ENCODE measurements at regions not wholly inside any gene's neighbourhood (a gene's known extent, or its start where the extent isn't known, plus 50 kb on each side); places are given as distances from the start of the nearest gene placed in this dataset.

- Histone ChIP-seq H3K27ac (ENCODE audit: low read depth in 2 of 2, low read length in 1 of 2) (no peak overlapping the region), H3K4me1 (ENCODE audit: control insufficient read depth in 2 of 2, insufficient read depth in 2 of 2, low read length in 1 of 2) (no peaks in the 10 kb centered on the region), H3K27me3 (ENCODE audit: control insufficient read depth in 1 of 2, insufficient read depth in 2 of 2, low read length in 2 of 2) (no peaks in the 10 kb centered on the region), H3K9me3 (ENCODE audit: control insufficient read depth in 2 of 2, insufficient read depth in 1 of 2, low read depth in 1 of 2, low read length in 1 of 2) (no peaks in the 10 kb centered on the region), H3K4me3 (ENCODE audit: low read depth in 1 of 2, low read length in 2 of 2) (no peak overlapping the region), H3K36me3 (ENCODE audit: control insufficient read depth in 2 of 2, insufficient read depth in 2 of 2, low read length in 1 of 2) (no peaks in the 10 kb centered on the region)
- WGBS, 2 donors: 80% methylated on average over 2 of the region's 2 CpGs
These were observed 117.8 kb upstream of the PLXNA2 start for GRCh38 chr1:208362011-208362410.

GRCh38 chr1:208366559-208366958 lies 122.4 kb upstream of the PLXNA2 start:
- no peak overlapping the region for H3K27ac ChIP-seq (ENCODE audit: low read depth in 2 of 2, low read length in 1 of 2)
- WGBS, 2 donors: 78 to 87% methylated on average over 1 of the region's 1 CpG
- peaks cover 0 to 3% of the 10 kb centered on the region in 2 donors for H3K27me3 ChIP-seq (ENCODE audit: control insufficient read depth in 1 of 2, insufficient read depth in 2 of 2, low read length in 2 of 2)
- no peaks in the 10 kb centered on the region for H3K36me3 ChIP-seq (ENCODE audit: control insufficient read depth in 2 of 2, insufficient read depth in 2 of 2, low read length in 1 of 2)
- H3K4me3 ChIP-seq (ENCODE audit: low read depth in 1 of 2, low read length in 2 of 2): no peak overlapping the region
- H3K9me3 ChIP-seq (ENCODE audit: control insufficient read depth in 2 of 2, insufficient read depth in 1 of 2, low read depth in 1 of 2, low read length in 1 of 2): no peaks in the 10 kb centered on the region
- no peaks in the 10 kb centered on the region for H3K4me1 ChIP-seq (ENCODE audit: control insufficient read depth in 2 of 2, insufficient read depth in 2 of 2, low read length in 1 of 2)

- Histone ChIP-seq H3K36me3 (ENCODE audit: control insufficient read depth in 2 of 2, insufficient read depth in 2 of 2, low read length in 1 of 2) (no peaks in the 10 kb centered on the region), H3K4me1 (ENCODE audit: control insufficient read depth in 2 of 2, insufficient read depth in 2 of 2, low read length in 1 of 2) (no peaks in the 10 kb centered on the region), H3K27me3 (ENCODE audit: control insufficient read depth in 1 of 2, insufficient read depth in 2 of 2, low read length in 2 of 2) (peaks cover 0 to 3% of the 10 kb centered on the region in 2 donors), H3K27ac (ENCODE audit: low read depth in 2 of 2, low read length in 1 of 2) (no peak overlapping the region), H3K4me3 (ENCODE audit: low read depth in 1 of 2, low read length in 2 of 2) (no peak overlapping the region), H3K9me3 (ENCODE audit: control insufficient read depth in 2 of 2, insufficient read depth in 1 of 2, low read depth in 1 of 2, low read length in 1 of 2) (no peaks in the 10 kb centered on the region)
- WGBS, 2 donors: 35 to 41% methylated on average over 2 of the region's 2 CpGs
These were observed 124.9 kb upstream of the PLXNA2 start for GRCh38 chr1:208369045-208369444.

- H3K27ac ChIP-seq (ENCODE audit: low read depth in 2 of 2, low read length in 1 of 2): no peak overlapping the region
- H3K27me3 ChIP-seq (ENCODE audit: control insufficient read depth in 1 of 2, insufficient read depth in 2 of 2, low read length in 2 of 2): peaks cover 0 to 3% of the 10 kb centered on the region in 2 donors
- H3K9me3 ChIP-seq (ENCODE audit: control insufficient read depth in 2 of 2, insufficient read depth in 1 of 2, low read depth in 1 of 2, low read length in 1 of 2): no peaks in the 10 kb centered on the region
- WGBS, 2 donors: 25 to 28% methylated on average over 2 of the region's 2 CpGs
- no peaks in the 10 kb centered on the region for H3K4me1 ChIP-seq (ENCODE audit: control insufficient read depth in 2 of 2, insufficient read depth in 2 of 2, low read length in 1 of 2)
- H3K36me3 ChIP-seq (ENCODE audit: control insufficient read depth in 2 of 2, insufficient read depth in 2 of 2, low read length in 1 of 2): no peaks in the 10 kb centered on the region
- no peak overlapping the region for H3K4me3 ChIP-seq (ENCODE audit: low read depth in 1 of 2, low read length in 2 of 2)
These were observed 125.5 kb upstream of the PLXNA2 start for GRCh38 chr1:208369658-208370057.

- Histone ChIP-seq H3K27me3 (ENCODE audit: control insufficient read depth in 1 of 2, insufficient read depth in 2 of 2, low read length in 2 of 2) (peaks cover 0 to 3% of the 10 kb centered on the region in 2 donors), H3K27ac (ENCODE audit: low read depth in 2 of 2, low read length in 1 of 2) (no peak overlapping the region), H3K4me1 (ENCODE audit: control insufficient read depth in 2 of 2, insufficient read depth in 2 of 2, low read length in 1 of 2) (no peaks in the 10 kb centered on the region), H3K36me3 (ENCODE audit: control insufficient read depth in 2 of 2, insufficient read depth in 2 of 2, low read length in 1 of 2) (no peaks in the 10 kb centered on the region), H3K4me3 (ENCODE audit: low read depth in 1 of 2, low read length in 2 of 2) (no peak overlapping the region), H3K9me3 (ENCODE audit: control insufficient read depth in 2 of 2, insufficient read depth in 1 of 2, low read depth in 1 of 2, low read length in 1 of 2) (no peaks in the 10 kb centered on the region)
- 77 to 82% methylated on average over 6 of the region's 6 CpGs for WGBS, 2 donors
These were observed 130.3 kb upstream of the PLXNA2 start for GRCh38 chr1:208374391-208374941.

GRCh38 chr1:208381481-208381880 lies 137.3 kb upstream of the PLXNA2 start:
- no peaks in the 10 kb centered on the region for H3K4me1 ChIP-seq (ENCODE audit: control insufficient read depth in 2 of 2, insufficient read depth in 2 of 2, low read length in 1 of 2)
- H3K36me3 ChIP-seq (ENCODE audit: control insufficient read depth in 2 of 2, insufficient read depth in 2 of 2, low read length in 1 of 2): no peaks in the 10 kb centered on the region
- H3K4me3 ChIP-seq (ENCODE audit: low read depth in 1 of 2, low read length in 2 of 2): no peak overlapping the region
- WGBS, 2 donors: 29 to 48% methylated on average over 1 of the region's 1 CpG
- no peak overlapping the region for H3K27ac ChIP-seq (ENCODE audit: low read depth in 2 of 2, low read length in 1 of 2)
- H3K27me3 ChIP-seq (ENCODE audit: control insufficient read depth in 1 of 2, insufficient read depth in 2 of 2, low read length in 2 of 2): no peaks in the 10 kb centered on the region
- H3K9me3 ChIP-seq (ENCODE audit: control insufficient read depth in 2 of 2, insufficient read depth in 1 of 2, low read depth in 1 of 2, low read length in 1 of 2): no peaks in the 10 kb centered on the region

GRCh38 chr1:208387908-208388811 lies 144.0 kb upstream of the PLXNA2 start:
- Histone ChIP-seq H3K4me3 (ENCODE audit: low read depth in 1 of 2, low read length in 2 of 2) (no peak overlapping the region), H3K36me3 (ENCODE audit: control insufficient read depth in 2 of 2, insufficient read depth in 2 of 2, low read length in 1 of 2) (no peaks in the 10 kb centered on the region), H3K27me3 (ENCODE audit: control insufficient read depth in 1 of 2, insufficient read depth in 2 of 2, low read length in 2 of 2) (no peaks in the 10 kb centered on the region), H3K27ac (ENCODE audit: low read depth in 2 of 2, low read length in 1 of 2) (no peak overlapping the region), H3K4me1 (ENCODE audit: control insufficient read depth in 2 of 2, insufficient read depth in 2 of 2, low read length in 1 of 2) (no peaks in the 10 kb centered on the region), H3K9me3 (ENCODE audit: control insufficient read depth in 2 of 2, insufficient read depth in 1 of 2, low read depth in 1 of 2, low read length in 1 of 2) (no peaks in the 10 kb centered on the region)
- WGBS, 2 donors: 61 to 67% methylated on average over 9 of the region's 9 CpGs

GRCh38 chr1:208393416-208393815 lies 149.2 kb upstream of the PLXNA2 start:
- Histone ChIP-seq H3K27ac (ENCODE audit: low read depth in 2 of 2, low read length in 1 of 2) (no peak overlapping the region), H3K4me3 (ENCODE audit: low read depth in 1 of 2, low read length in 2 of 2) (no peak overlapping the region), H3K9me3 (ENCODE audit: control insufficient read depth in 2 of 2, insufficient read depth in 1 of 2, low read depth in 1 of 2, low read length in 1 of 2) (no peaks in the 10 kb centered on the region), H3K4me1 (ENCODE audit: control insufficient read depth in 2 of 2, insufficient read depth in 2 of 2, low read length in 1 of 2) (no peaks in the 10 kb centered on the region), H3K36me3 (ENCODE audit: control insufficient read depth in 2 of 2, insufficient read depth in 2 of 2, low read length in 1 of 2) (no peaks in the 10 kb centered on the region), H3K27me3 (ENCODE audit: control insufficient read depth in 1 of 2, insufficient read depth in 2 of 2, low read length in 2 of 2) (no peaks in the 10 kb centered on the region)
- 72 to 83% methylated on average over 3 of the region's 3 CpGs for WGBS, 2 donors

- no peak overlapping the region for H3K4me3 ChIP-seq (ENCODE audit: low read depth in 1 of 2, low read length in 2 of 2)
- H3K27ac ChIP-seq (ENCODE audit: low read depth in 2 of 2, low read length in 1 of 2): no peak overlapping the region
- H3K4me1 ChIP-seq (ENCODE audit: control insufficient read depth in 2 of 2, insufficient read depth in 2 of 2, low read length in 1 of 2): no peaks in the 10 kb centered on the region
- H3K27me3 ChIP-seq (ENCODE audit: control insufficient read depth in 1 of 2, insufficient read depth in 2 of 2, low read length in 2 of 2): no peaks in the 10 kb centered on the region
- 93 to 97% methylated on average over 1 of the region's 1 CpG for WGBS, 2 donors
- H3K9me3 ChIP-seq (ENCODE audit: control insufficient read depth in 2 of 2, insufficient read depth in 1 of 2, low read depth in 1 of 2, low read length in 1 of 2): no peaks in the 10 kb centered on the region
- H3K36me3 ChIP-seq (ENCODE audit: control insufficient read depth in 2 of 2, insufficient read depth in 2 of 2, low read length in 1 of 2): no peaks in the 10 kb centered on the region
These were observed 149.6 kb upstream of the PLXNA2 start for GRCh38 chr1:208393826-208394225.

GRCh38 chr1:208397286-208397685 lies 153.1 kb upstream of the PLXNA2 start:
- H3K27ac ChIP-seq (ENCODE audit: low read depth in 2 of 2, low read length in 1 of 2): no peak overlapping the region
- no peaks in the 10 kb centered on the region for H3K36me3 ChIP-seq (ENCODE audit: control insufficient read depth in 2 of 2, insufficient read depth in 2 of 2, low read length in 1 of 2)
- WGBS, 2 donors: 71 to 73% methylated on average over 5 of the region's 5 CpGs
- H3K27me3 ChIP-seq (ENCODE audit: control insufficient read depth in 1 of 2, insufficient read depth in 2 of 2, low read length in 2 of 2): no peaks in the 10 kb centered on the region
- H3K4me1 ChIP-seq (ENCODE audit: control insufficient read depth in 2 of 2, insufficient read depth in 2 of 2, low read length in 1 of 2): no peaks in the 10 kb centered on the region
- H3K9me3 ChIP-seq (ENCODE audit: control insufficient read depth in 2 of 2, insufficient read depth in 1 of 2, low read depth in 1 of 2, low read length in 1 of 2): no peaks in the 10 kb centered on the region
- no peak overlapping the region for H3K4me3 ChIP-seq (ENCODE audit: low read depth in 1 of 2, low read length in 2 of 2)

Measured in esophagus (tissue), 2 donors.